WTC11 (cell line): ENCODE measurements at regions not wholly inside any gene's neighbourhood (a gene's known extent, or its start where the extent isn't known, plus 50 kb on each side); places are given as distances from the start of the nearest gene placed in this dataset.

Source experiments
- ATAC-seq: fragments of 200-7000 bp; cut with Tn5 transposase; 2 replicates; pipeline ENCODE4 v1.10.0; 2021; ENCODE audit warnings: mild to moderate bottlenecking, moderate library complexity
- CTCF ChIA-PET: fragments of 300-600 bp; sonication (Branson Sonifier 250); formaldehyde crosslinking; loops from one replicate; lab custom pipeline; 2021; ENCODE audit warnings: antibody characterized with exemption; lab: Charles Lee
- POLR2A ChIA-PET: fragments of 350-600 bp; sonication (Branson Sonifier 250); formaldehyde crosslinking; loops from one replicate; lab custom pipeline; 2021; ENCODE audit warnings: antibody characterized with exemption; lab: Charles Lee
- DNase-seq: peaks from one replicate; pipeline ENCODE4 v3.0.0; 2021; ENCODE audit warnings: low spot score
- H3K27ac Mint-ChIP-seq: 2 replicates; pipeline ENCODE4 v1.8.0; 2021; ENCODE audit warnings: mixed read lengths
- H3K27me3 Mint-ChIP-seq: 2 replicates; pipeline ENCODE4 v1.8.0; 2021; ENCODE audit warnings: low read depth, mild to moderate bottlenecking, moderate library complexity, mixed read lengths
- H3K36me3 Mint-ChIP-seq: 2 replicates; pipeline ENCODE4 v1.8.0; 2021; ENCODE audit warnings: mixed read lengths
- H3K4me1 Mint-ChIP-seq: 2 replicates; pipeline ENCODE4 v1.8.0; 2022; ENCODE audit warnings: mixed read lengths
- H3K4me3 Mint-ChIP-seq: 2 replicates; pipeline ENCODE4 v1.8.0; 2021; ENCODE audit warnings: mild to moderate bottlenecking, moderate library complexity, mixed read lengths
- H3K9me3 Mint-ChIP-seq: 2 replicates; pipeline ENCODE4 v1.8.0; 2021; ENCODE audit warnings: mixed read lengths
- AFF4 ChIP-seq: sonication (generic); formaldehyde crosslinking; IDR thresholded peaks from 2 replicates; pipeline ENCODE4 v1.8.1; 2023; ENCODE audit warnings: mild to moderate bottlenecking, missing genetic modification reagents, borderline replicate concordance
- ATF2 ChIP-seq: sonication (generic); formaldehyde crosslinking; IDR thresholded peaks from 2 replicates; pipeline ENCODE4 v1.8.1; 2022; ENCODE audit warnings: low read depth, missing genetic modification reagents, borderline replicate concordance
- ATF6 ChIP-seq: sonication (generic); formaldehyde crosslinking; IDR thresholded peaks from 2 replicates; pipeline ENCODE4 v1.8.1; 2023; ENCODE audit warnings: mild to moderate bottlenecking, missing genetic modification reagents
- CDX4 ChIP-seq: fragments of 250-450 bp; sonication (Bioruptor Pico); IDR thresholded peaks from 2 replicates; pipeline ENCODE4 v1.9.0; 2021; ENCODE audit warnings: moderate library complexity, mild to moderate bottlenecking, inconsistent platforms, borderline replicate concordance
- CREM ChIP-seq: sonication (generic); formaldehyde crosslinking; IDR thresholded peaks from 2 replicates; pipeline ENCODE4 v1.8.1; 2022; ENCODE audit warnings: mild to moderate bottlenecking, missing genetic modification reagents, moderate library complexity
- CTCF ChIP-seq: fragments of 200-600 bp; IDR thresholded peaks from 2 replicates; pipeline ENCODE4 v1.8.0; 2022; ENCODE audit warnings: antibody characterized with exemption
- ELF4 ChIP-seq: sonication (generic); formaldehyde crosslinking; IDR thresholded peaks from 2 replicates; pipeline ENCODE4 v1.8.1; 2022; ENCODE audit warnings: low read depth, mild to moderate bottlenecking, moderate library complexity, missing genetic modification reagents
- ERG ChIP-seq: fragments of 250-450 bp; sonication (Bioruptor Pico); IDR thresholded peaks from 2 replicates; pipeline ENCODE4 v1.8.0; 2021; ENCODE audit warnings: mild to moderate bottlenecking
- ETV6 ChIP-seq: sonication (generic); formaldehyde crosslinking; IDR thresholded peaks from 2 replicates; pipeline ENCODE4 v1.8.1; 2022; ENCODE audit warnings: mild to moderate bottlenecking, missing genetic modification reagents
- FOXP4 ChIP-seq: sonication (generic); formaldehyde crosslinking; IDR thresholded peaks from 2 replicates; pipeline ENCODE4 v1.8.0; 2022; ENCODE audit warnings: mild to moderate bottlenecking, missing genetic modification reagents
- MXD4 ChIP-seq: fragments of 250-450 bp; sonication (Bioruptor Pico); IDR thresholded peaks from 2 replicates; pipeline ENCODE4 v1.8.0; 2021; ENCODE audit warnings: mild to moderate bottlenecking, moderate library complexity, borderline replicate concordance
- MYBL2 ChIP-seq: sonication (generic); formaldehyde crosslinking; IDR thresholded peaks from 2 replicates; pipeline ENCODE4 v1.8.1; 2023; ENCODE audit warnings: mild to moderate bottlenecking, moderate library complexity, missing genetic modification reagents
- NFE2L1 ChIP-seq: sonication (generic); formaldehyde crosslinking; IDR thresholded peaks from 2 replicates; pipeline ENCODE4 v1.8.1; 2023; ENCODE audit warnings: missing genetic modification reagents
- ZMAT4 ChIP-seq: fragments of 250-450 bp; sonication (Bioruptor Pico); IDR thresholded peaks from 2 replicates; pipeline ENCODE4 v1.9.0; 2021; ENCODE audit warnings: mild to moderate bottlenecking
- ZSCAN18 ChIP-seq: fragments of 250-450 bp; sonication (Bioruptor Pico); IDR thresholded peaks from 2 replicates; pipeline ENCODE4 v2.1.2; 2022; ENCODE audit warnings: mild to moderate bottlenecking, moderate library complexity

GRCh38 chr2:134198006-134198634 is 55.8 kb upstream of the MGAT5 start (continued):
- no peak for TF ChIP-seq ELF4 (CRISPR knock-in tag)
- TF ChIP-seq CTCF = no peak
- TF ChIP-seq ETV6 (CRISPR knock-in tag) = no peak

GRCh38 chr2:134199123-134199522 is 54.7 kb upstream of the MGAT5 start:
- Mint-ChIP-seq H3K4me3 (no peak overlapping the region), H3K4me1 (peaks cover 79% of the 10 kb centered on the region), H3K27me3 (no peaks in the 10 kb centered on the region), H3K27ac (no peak overlapping the region), H3K9me3 (no peaks in the 10 kb centered on the region)
- CTCF ChIA-PET = interaction anchor here (0.5 to 1.4 kb wide), 5 partner anchors 29 to 81 kb away, joined by 3 to 5 read pairs (median 3); no protein-coding TSS in a partner anchor
- no peak for DNase-seq
- TF ChIP-seq MYBL2 (CRISPR knock-in tag) (no peak), CREM (CRISPR knock-in tag) (no peak), ZSCAN18 (CRISPR knock-in tag) (no peak)
- TF ChIP-seq, all 79 proteins: peak for 0
- H3K36me3 Mint-ChIP-seq = no peaks in the 10 kb centered on the region
- POLR2A ChIA-PET = no interaction called here
- no peak for ATAC-seq

GRCh38 chr2:134200036-134200618 is 53.7 kb upstream of the MGAT5 start:
- ChIA-PET CTCF (interaction anchor here (1.2 to 1.5 kb wide), 3 partner anchors 77 to 212 kb away, joined by 3 to 6 read pairs (median 4); no protein-coding TSS in a partner anchor), POLR2A (no interaction called here)
- no peaks in the 10 kb centered on the region for H3K36me3 Mint-ChIP-seq
- no peaks in the 10 kb centered on the region for H3K27me3 Mint-ChIP-seq
- no peak for DNase-seq
- peak overlapping the region; percentile 14; the same call in 1 of the 2 replicates for H3K27ac Mint-ChIP-seq
- H3K9me3 Mint-ChIP-seq = no peaks in the 10 kb centered on the region
- no peak overlapping the region for H3K4me3 Mint-ChIP-seq
- peaks cover 72% of the 10 kb centered on the region for H3K4me1 Mint-ChIP-seq
- ATAC-seq = no peak
- TF ChIP-seq MXD4 (no peak), AFF4 (CRISPR knock-in tag) (no peak), CDX4 (CRISPR knock-in tag) (no peak), ATF2 (CRISPR knock-in tag) (no peak), FOXP4 (CRISPR knock-in tag) (no peak), ZMAT4 (CRISPR knock-in tag) (no peak), NFE2L1 (CRISPR knock-in tag) (no peak), ERG (CRISPR knock-in tag) (no peak), ATF6 (CRISPR knock-in tag) (no peak)
